GM23248 (cell line): ENCODE measurements at regions not wholly inside any gene's neighbourhood (a gene's known extent, or its start where the extent isn't known, plus 50 kb on each side); places are given as distances from the start of the nearest gene placed in this dataset.

ENCODE experiments used
- EZH2 ChIP-seq: fragments of 200-600 bp; sonication (generic); IDR thresholded peaks from 2 replicates; pipeline ENCODE4 v1.6.1; 2018; ENCODE audit warnings: antibody characterized with exemption, mild to moderate bottlenecking; ENCODE audit not compliant: insufficient read depth, poor library complexity, severe bottlenecking
- EZH2phosphoT487 ChIP-seq: fragments of 200-600 bp; sonication (generic); IDR thresholded peaks from 2 replicates; pipeline ENCODE4 v1.6.1; 2018; ENCODE audit warnings: antibody characterized with exemption, moderate library complexity, mild to moderate bottlenecking, low read depth; ENCODE audit not compliant: insufficient read depth

DNA sequence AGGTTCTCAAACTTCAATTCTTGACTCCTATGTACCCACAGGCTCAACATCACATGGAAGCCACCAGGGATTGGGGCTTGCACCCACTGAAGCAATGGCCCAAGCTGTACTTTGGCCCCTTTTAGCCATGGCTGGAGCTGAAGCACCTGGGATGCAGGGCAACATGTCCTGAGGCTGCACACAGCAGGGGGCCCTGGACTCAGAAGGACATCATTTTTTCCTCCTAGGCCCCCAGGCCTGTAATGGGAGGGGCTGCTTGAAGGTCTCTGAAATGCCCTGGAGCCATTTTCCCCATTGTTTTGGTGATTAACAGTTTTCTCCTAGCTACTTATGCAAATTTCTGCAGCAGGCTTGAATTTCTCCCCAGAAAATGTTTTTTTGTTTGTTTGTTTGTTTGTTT lies 465.1 kb upstream of the PCDH10 start:
- TF ChIP-seq EZH2 (no peak), EZH2phosphoT487 (no peak)
